MM.1S (cell line): ENCODE measurements at regions not wholly inside any gene's neighbourhood (a gene's known extent, or its start where the extent isn't known, plus 50 kb on each side); places are given as distances from the start of the nearest gene placed in this dataset.

Experiments
- DNase-seq: peaks from one replicate; pipeline ENCODE4 v3.0.0-alpha.2; 2015
- H2AFZ ChIP-seq: fragments of 300-600 bp; sonication (generic); 2 replicates; pipeline ENCODE4 v1.6.0; 2016; ENCODE audit warnings: antibody characterized with exemption, low read length
- H3F3A ChIP-seq: fragments of 300-600 bp; sonication (generic); 2 replicates; pipeline ENCODE4 v1.6.1; 2016; ENCODE audit warnings: mild to moderate bottlenecking, antibody characterized with exemption, low read length, moderate library complexity, mixed read lengths; ENCODE audit not compliant: insufficient read depth
- H3K27ac ChIP-seq: fragments of 300-600 bp; sonication (generic); 2 replicates; pipeline ENCODE4 v1.5.1; 2016; ENCODE audit warnings: mild to moderate bottlenecking, low read length
- H3K27me3 ChIP-seq: fragments of 300-600 bp; sonication (generic); replicated peaks from 2 replicates; pipeline ENCODE4 v1.6.0; 2016; ENCODE audit warnings: low read length; ENCODE audit not compliant: insufficient read depth
- H3K36me3 ChIP-seq: fragments of 300-600 bp; sonication (generic); replicated peaks from 2 replicates; pipeline ENCODE4 v1.6.1; 2016; ENCODE audit warnings: mild to moderate bottlenecking, low read length, mixed read lengths; ENCODE audit not compliant: insufficient read depth
- H3K4me1 ChIP-seq: fragments of 300-600 bp; sonication (generic); 2 replicates; pipeline ENCODE4 v1.6.1; 2016; ENCODE audit warnings: low read length, mixed read lengths
- H3K4me2 ChIP-seq: fragments of 300-600 bp; sonication (generic); 2 replicates; pipeline ENCODE4 v1.6.0; 2016; ENCODE audit warnings: low read depth, low read length
- H3K4me3 ChIP-seq: fragments of 300-600 bp; sonication (generic); 2 replicates; pipeline ENCODE4 v1.5.1; 2016; ENCODE audit warnings: low read length, mixed read lengths
- H3K79me2 ChIP-seq: fragments of 300-600 bp; sonication (generic); 2 replicates; pipeline ENCODE4 v1.6.1; 2016; ENCODE audit warnings: mixed run types, low read length, mixed read lengths
- H3K9ac ChIP-seq: fragments of 300-600 bp; sonication (generic); 2 replicates; pipeline ENCODE4 v1.6.1; 2016; ENCODE audit warnings: low read length, mixed read lengths
- H3K9me2 ChIP-seq: fragments of 300-600 bp; sonication (generic); replicated peaks from 2 replicates; pipeline ENCODE4 v1.6.1; 2016; ENCODE audit warnings: mild to moderate bottlenecking, low read length, mixed read lengths; ENCODE audit not compliant: insufficient read depth
- H3K9me3 ChIP-seq: fragments of 300-600 bp; sonication (generic); replicated peaks from 2 replicates; pipeline ENCODE4 v1.6.1; 2016; ENCODE audit warnings: mild to moderate bottlenecking, low read length, mixed read lengths; ENCODE audit not compliant: insufficient read depth
- H4K20me1 ChIP-seq: fragments of 300-600 bp; sonication (generic); 2 replicates; pipeline ENCODE4 v1.6.1; 2016; ENCODE audit warnings: mild to moderate bottlenecking, low read length, moderate library complexity, mixed read lengths; ENCODE audit not compliant: insufficient read depth
- EZH2 ChIP-seq: fragments of 300-600 bp; sonication (generic); optimal IDR thresholded peaks from 2 replicates; pipeline ENCODE3; 2017; ENCODE audit warnings: low read depth, mild to moderate bottlenecking, antibody characterized with exemption, low read length, mixed read lengths
- EZH2phosphoT487 ChIP-seq: fragments of 300-600 bp; sonication (generic); IDR thresholded peaks from 2 replicates; pipeline ENCODE4 v1.6.1; 2018; ENCODE audit warnings: antibody characterized with exemption, low read length
- TF ChIP-seq, protein P1 (sequence below): fragments of 300-600 bp; sonication (generic); IDR thresholded peaks from 2 replicates; pipeline ENCODE4 v1.5.1; 2016; ENCODE audit warnings: antibody characterized with exemption, low read length, mixed read lengths

DNA sequence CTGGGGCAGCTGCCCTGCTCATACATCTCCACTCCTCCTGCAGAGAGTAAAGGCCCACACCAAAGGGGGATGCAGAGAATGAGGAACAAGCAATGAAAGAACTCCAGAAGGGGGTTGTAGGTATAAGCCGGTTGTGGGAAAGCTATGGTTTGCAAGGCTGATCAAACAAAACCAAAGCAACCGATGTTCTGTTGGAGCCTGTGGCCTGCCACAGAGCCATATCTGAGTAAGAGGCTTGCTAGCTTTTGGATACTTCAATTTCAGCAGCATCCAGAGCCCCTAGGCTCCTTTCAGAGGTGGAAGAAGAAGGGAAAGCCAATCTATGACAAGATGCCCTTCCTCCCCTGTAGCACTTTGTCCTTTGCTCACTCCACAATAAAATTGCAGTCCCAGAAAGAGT, 163.2 kb downstream of the RRAGC start:
- Histone ChIP-seq H3K9me3 (no peaks in the 10 kb centered on the region), H3K4me2 (no peak overlapping the region), H4K20me1 (no peaks in the 10 kb centered on the region), H3K27ac (no peak overlapping the region), H3F3A (no peaks in the 10 kb centered on the region), H3K4me3 (no peak overlapping the region), H3K79me2 (no peaks in the 10 kb centered on the region), H3K9ac (no peak overlapping the region), H3K9me2 (no peaks in the 10 kb centered on the region), H2AFZ (no peak overlapping the region), H3K4me1 (no peaks in the 10 kb centered on the region), H3K27me3 (no peaks in the 10 kb centered on the region), H3K36me3 (no peaks in the 10 kb centered on the region)
- DNase-seq = no peak
- TF ChIP-seq, protein P1, sequence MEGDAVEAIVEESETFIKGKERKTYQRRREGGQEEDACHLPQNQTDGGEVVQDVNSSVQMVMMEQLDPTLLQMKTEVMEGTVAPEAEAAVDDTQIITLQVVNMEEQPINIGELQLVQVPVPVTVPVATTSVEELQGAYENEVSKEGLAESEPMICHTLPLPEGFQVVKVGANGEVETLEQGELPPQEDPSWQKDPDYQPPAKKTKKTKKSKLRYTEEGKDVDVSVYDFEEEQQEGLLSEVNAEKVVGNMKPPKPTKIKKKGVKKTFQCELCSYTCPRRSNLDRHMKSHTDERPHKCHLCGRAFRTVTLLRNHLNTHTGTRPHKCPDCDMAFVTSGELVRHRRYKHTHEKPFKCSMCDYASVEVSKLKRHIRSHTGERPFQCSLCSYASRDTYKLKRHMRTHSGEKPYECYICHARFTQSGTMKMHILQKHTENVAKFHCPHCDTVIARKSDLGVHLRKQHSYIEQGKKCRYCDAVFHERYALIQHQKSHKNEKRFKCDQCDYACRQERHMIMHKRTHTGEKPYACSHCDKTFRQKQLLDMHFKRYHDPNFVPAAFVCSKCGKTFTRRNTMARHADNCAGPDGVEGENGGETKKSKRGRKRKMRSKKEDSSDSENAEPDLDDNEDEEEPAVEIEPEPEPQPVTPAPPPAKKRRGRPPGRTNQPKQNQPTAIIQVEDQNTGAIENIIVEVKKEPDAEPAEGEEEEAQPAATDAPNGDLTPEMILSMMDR = no peak

DNA sequence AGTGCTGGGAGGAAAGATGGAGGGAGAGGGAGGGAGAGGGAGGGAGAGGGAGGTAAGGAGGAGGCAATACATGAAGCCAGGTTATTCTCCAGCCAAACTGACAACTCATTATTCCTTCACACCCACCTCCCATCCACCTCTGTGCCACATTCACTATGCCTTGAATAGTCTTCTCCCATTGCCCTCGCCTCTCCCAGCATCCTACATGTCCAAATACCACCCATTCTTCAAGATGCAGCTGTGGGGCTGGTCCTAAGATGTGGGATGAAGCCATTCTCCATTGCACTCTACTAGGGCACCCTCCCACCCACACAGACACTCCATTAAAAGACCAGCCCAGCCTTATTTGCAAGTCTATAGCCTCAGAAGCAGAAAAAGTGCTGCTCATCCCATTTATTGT, 165.8 kb downstream of the RRAGC start:
- no peaks in the 10 kb centered on the region for H4K20me1 ChIP-seq
- no peak for DNase-seq
- no peaks in the 10 kb centered on the region for H3K9me3 ChIP-seq
- no peak overlapping the region for H3K9ac ChIP-seq
- no peaks in the 10 kb centered on the region for H3K79me2 ChIP-seq
- no peak overlapping the region for H3K27ac ChIP-seq
- H3K27me3 ChIP-seq = no peaks in the 10 kb centered on the region
- H3K4me3 ChIP-seq = no peak overlapping the region
- TF ChIP-seq EZH2 (no peak), EZH2phosphoT487 (no peak)
- TF ChIP-seq, protein P1 = no peak
- H3K36me3 ChIP-seq = no peaks in the 10 kb centered on the region
- no peaks in the 10 kb centered on the region for H3K9me2 ChIP-seq
- H3K4me2 ChIP-seq = no peak overlapping the region
- no peaks in the 10 kb centered on the region for H3K4me1 ChIP-seq
- H3F3A ChIP-seq = no peaks in the 10 kb centered on the region
- no peak overlapping the region for H2AFZ ChIP-seq

DNA sequence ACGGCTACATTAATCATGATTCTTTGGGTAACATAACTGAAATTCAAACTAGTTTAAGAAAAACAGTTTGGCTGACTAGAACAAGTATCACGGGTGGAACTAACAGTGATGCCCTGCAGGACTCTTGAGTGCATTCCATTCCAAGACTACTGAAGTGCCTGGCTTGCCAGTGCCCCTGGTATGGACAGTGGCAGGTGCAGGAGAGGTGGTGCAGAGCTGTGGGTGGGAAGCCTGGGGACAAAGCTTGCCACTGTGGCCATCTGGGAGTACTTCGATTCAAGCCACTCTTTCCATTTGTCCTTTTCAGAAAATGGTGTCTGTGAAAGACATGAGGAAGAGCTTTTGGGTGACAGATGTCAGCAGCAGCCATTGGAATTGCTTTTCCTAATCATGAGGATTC, 166.5 kb downstream of the RRAGC start:
- H3K36me3 ChIP-seq = no peaks in the 10 kb centered on the region
- no peak overlapping the region for H3K27ac ChIP-seq
- no peaks in the 10 kb centered on the region for H3F3A ChIP-seq
- TF ChIP-seq EZH2phosphoT487 = no peak
- no peak for TF ChIP-seq EZH2
- TF ChIP-seq, protein P1 = no peak
- no peaks in the 10 kb centered on the region for H3K4me1 ChIP-seq
- DNase-seq = no peak
- H3K9ac ChIP-seq = no peak overlapping the region
- no peaks in the 10 kb centered on the region for H3K27me3 ChIP-seq
- no peaks in the 10 kb centered on the region for H3K9me3 ChIP-seq
- H3K4me2 ChIP-seq = no peak overlapping the region
- H2AFZ ChIP-seq = no peak overlapping the region
- no peaks in the 10 kb centered on the region for H3K9me2 ChIP-seq
- no peaks in the 10 kb centered on the region for H3K79me2 ChIP-seq
- H3K4me3 ChIP-seq = no peak overlapping the region
- no peaks in the 10 kb centered on the region for H4K20me1 ChIP-seq
